H9 (cell line): ENCODE measurements at regions not wholly inside any gene's neighbourhood (a gene's known extent, or its start where the extent isn't known, plus 50 kb on each side); places are given as distances from the start of the nearest gene placed in this dataset.

ENCODE experiments used
- DNase-seq: peaks from one replicate; pipeline ENCODE4 v3.0.0-alpha.2; 2017
- H2AFZ ChIP-seq: one replicate; pipeline ENCODE4 v1.6.1; 2013; ENCODE audit warnings: mild to moderate bottlenecking, low read length, control low read depth, moderate library complexity
- H2AK5ac ChIP-seq: 2 replicates; pipeline ENCODE4 v1.6.1; 2013; ENCODE audit warnings: low read length, control low read depth, mixed read lengths; ENCODE audit not compliant: insufficient read length
- H2BK120ac ChIP-seq: one replicate; pipeline ENCODE4 v1.6.1; 2013; ENCODE audit warnings: low read depth, mild to moderate bottlenecking, low read length, control low read depth, inconsistent platforms; ENCODE audit not compliant: poor library complexity, severe bottlenecking
- H2BK12ac ChIP-seq: 2 replicates; pipeline ENCODE4 v1.6.1; 2013; ENCODE audit warnings: low read length, control low read depth, mixed read lengths, low read depth; ENCODE audit not compliant: insufficient read length
- H2BK15ac ChIP-seq: 2 replicates; pipeline ENCODE4 v1.6.1; 2013; ENCODE audit warnings: low read depth, low read length, control low read depth
- H2BK20ac ChIP-seq: one replicate; pipeline ENCODE4 v1.6.1; 2013; ENCODE audit warnings: low read depth, mild to moderate bottlenecking, low read length, control low read depth, inconsistent platforms; ENCODE audit not compliant: poor library complexity, severe bottlenecking
- H2BK5ac ChIP-seq: 2 replicates; pipeline ENCODE4 v1.6.1; 2013; ENCODE audit warnings: low read length, control low read depth, mixed read lengths; ENCODE audit not compliant: insufficient read length
- H3K14ac ChIP-seq: 2 replicates; pipeline ENCODE4 v1.6.1; 2013; ENCODE audit warnings: low read length, control low read depth; ENCODE audit not compliant: insufficient read depth
- H3K18ac ChIP-seq: 2 replicates; pipeline ENCODE4 v1.6.1; 2013; ENCODE audit warnings: low read depth, mild to moderate bottlenecking, mixed read lengths, low read length, control low read depth; ENCODE audit not compliant: insufficient read length
- H3K23ac ChIP-seq: 2 replicates; pipeline ENCODE4 v1.6.1; 2013; ENCODE audit warnings: low read length, control low read depth, mixed read lengths, low read depth; ENCODE audit not compliant: insufficient read length
- H3K23me2 ChIP-seq: 2 replicates; pipeline ENCODE4 v1.6.1; 2013; ENCODE audit warnings: low read depth, mild to moderate bottlenecking, mixed read lengths, low read length, control low read depth; ENCODE audit not compliant: insufficient read length, poor library complexity, severe bottlenecking
- H3K27ac ChIP-seq: 2 replicates; pipeline ENCODE4 v1.5.1; 2013; ENCODE audit warnings: low read length, control low read depth, mixed read lengths, low read depth; ENCODE audit not compliant: insufficient read length
- H3K27me3 ChIP-seq: 2 replicates; pipeline ENCODE4 v1.6.1; 2013; ENCODE audit warnings: low read length, control low read depth, inconsistent platforms; ENCODE audit not compliant: insufficient read depth
- H3K4ac ChIP-seq: 2 replicates; pipeline ENCODE4 v1.6.1; 2013; ENCODE audit warnings: low read depth, mild to moderate bottlenecking, control low read depth, inconsistent platforms, low read length, moderate library complexity
- H3K4me1 ChIP-seq: 2 replicates; pipeline ENCODE4 v1.6.1; 2013; ENCODE audit warnings: low read length, control low read depth, inconsistent platforms; ENCODE audit not compliant: insufficient read depth
- H3K4me2 ChIP-seq: 2 replicates; pipeline ENCODE4 v1.6.1; 2013; ENCODE audit warnings: low read length, control low read depth, mixed read lengths; ENCODE audit not compliant: insufficient read length, insufficient read depth
- H3K56ac ChIP-seq: 2 replicates; pipeline ENCODE4 v1.6.1; 2013; ENCODE audit warnings: low read depth, mild to moderate bottlenecking, mixed read lengths, low read length, control low read depth; ENCODE audit not compliant: insufficient read length
- H3K79me1 ChIP-seq: 2 replicates; pipeline ENCODE4 v1.6.1; 2013; ENCODE audit warnings: low read depth, mild to moderate bottlenecking, moderate library complexity, low read length, control low read depth, inconsistent platforms; ENCODE audit not compliant: insufficient read depth, poor library complexity, severe bottlenecking
- H3K79me2 ChIP-seq: 2 replicates; pipeline ENCODE4 v1.6.1; 2013; ENCODE audit warnings: low read length, control low read depth, inconsistent platforms; ENCODE audit not compliant: insufficient read depth
- H3K9ac ChIP-seq: 2 replicates; pipeline ENCODE4 v1.6.1; 2013; ENCODE audit warnings: low read length, control low read depth, mixed read lengths; ENCODE audit not compliant: insufficient read length; ENCODE audit errors: extremely low read depth
- H3K9me3 ChIP-seq: one replicate; pipeline ENCODE4 v1.6.1; 2013; ENCODE audit warnings: low read depth, low read length, inconsistent platforms; ENCODE audit not compliant: control insufficient read depth
- H3T11ph ChIP-seq: one replicate; pipeline ENCODE4 v1.6.1; 2013; ENCODE audit warnings: mild to moderate bottlenecking, low read length, control low read depth, inconsistent platforms
- H4K20me1 ChIP-seq: one replicate; pipeline ENCODE4 v1.6.1; 2013; ENCODE audit not compliant: control insufficient read depth, insufficient read length, insufficient read depth
- H4K5ac ChIP-seq: 2 replicates; pipeline ENCODE4 v1.6.1; 2013; ENCODE audit warnings: low read depth, mild to moderate bottlenecking, mixed read lengths, low read length, control low read depth; ENCODE audit not compliant: insufficient read length
- H4K8ac ChIP-seq: replicated peaks from 2 replicates; pipeline ENCODE4 v1.6.1; 2013; ENCODE audit warnings: low read length, control low read depth, mixed read lengths, low read depth; ENCODE audit not compliant: insufficient read length
- H4K91ac ChIP-seq: 2 replicates; pipeline ENCODE4 v1.6.1; 2013; ENCODE audit warnings: low read depth, mild to moderate bottlenecking, moderate library complexity, mixed read lengths, low read length, control low read depth; ENCODE audit not compliant: insufficient read length
- H3K27ac Mint-ChIP-seq, 3 experiments: 2 replicates in 2 of 3; 3 replicates in 1 of 3; pipeline ENCODE4 v1.8.0; 2020 to 2021; ENCODE audit warnings: mixed read lengths in 3 of 3, mild to moderate bottlenecking in 1 of 3, moderate library complexity in 1 of 3
- H3K27me3 Mint-ChIP-seq: 2 replicates; pipeline ENCODE4 v1.8.0; 2021; ENCODE audit warnings: low read depth, mild to moderate bottlenecking, moderate library complexity, mixed read lengths
- H3K36me3 Mint-ChIP-seq, 3 experiments: 2 replicates in 2 of 3; 3 replicates in 1 of 3; pipeline ENCODE4 v1.8.0; 2020 to 2021; ENCODE audit warnings: low read depth in 3 of 3, mixed read lengths in 3 of 3; ENCODE audit not compliant: insufficient read depth in 1 of 3
- H3K4me1 Mint-ChIP-seq, 2 experiments: 2 replicates each; pipeline ENCODE4 v1.8.0; 2020; ENCODE audit warnings: mixed read lengths in 2 of 2
- H3K4me3 Mint-ChIP-seq, 2 experiments: 2 replicates in 1 of 2; 3 replicates in 1 of 2; pipeline ENCODE4 v1.8.0; 2020 to 2021; ENCODE audit warnings: mild to moderate bottlenecking in 2 of 2, mixed read lengths in 2 of 2, moderate library complexity in 1 of 2
- H3K9me3 Mint-ChIP-seq, 2 experiments: 2 replicates in 1 of 2; 3 replicates in 1 of 2; pipeline ENCODE4 v1.8.0; 2020; ENCODE audit warnings: mild to moderate bottlenecking in 2 of 2, mixed read lengths in 2 of 2, moderate library complexity in 1 of 2
- WGBS: extraction: QIAGEN DNeasy Blood & Tissue Kit; methylation state at CpG from one replicate; pipeline ENCODE4 v1.1.7; 2013; ENCODE audit warnings: missing lambda C conversion rate, low lambda C conversion rate, mixed read lengths; ENCODE audit not compliant: insufficient read length; ENCODE audit errors: extremely low coverage; 5-methylcytosine and 5-hydroxymethylcytosine counted together
- TF ChIP-seq, protein P1 (sequence below): fragments of 200-600 bp; sonication (generic); conservative IDR thresholded peaks from 3 replicates; pipeline ENCODE4 v1.8.0; 2021; ENCODE audit warnings: antibody characterized with exemption, mild to moderate bottlenecking

DNA sequence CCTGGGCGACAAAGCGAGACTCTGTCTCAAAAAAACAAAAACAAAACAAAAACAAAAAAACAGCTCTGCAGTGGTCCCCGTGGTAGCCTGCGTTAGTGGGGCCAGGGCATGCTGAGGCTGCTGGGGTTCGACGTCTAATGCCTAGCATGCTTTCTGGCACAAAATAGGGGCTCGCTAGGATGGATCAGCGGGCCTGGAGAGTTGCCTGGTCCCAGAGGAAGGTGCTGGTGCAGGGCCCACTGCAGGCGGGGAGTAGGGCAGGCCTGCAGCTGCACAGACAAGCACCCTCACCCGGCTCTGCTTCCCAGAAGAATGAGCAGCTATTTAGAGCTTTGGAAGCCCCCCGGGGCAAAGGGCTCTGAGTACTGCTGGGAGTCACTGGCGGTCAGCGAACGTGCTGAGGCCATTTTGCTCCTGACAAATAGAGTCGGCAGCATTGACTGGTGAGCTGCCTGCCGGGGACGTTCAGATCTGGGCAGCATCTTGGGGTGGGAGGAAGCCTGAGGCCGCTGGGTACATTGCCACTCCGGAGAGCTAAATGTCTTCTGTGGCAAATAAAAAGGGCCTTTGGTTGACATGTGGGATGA, 126.7 kb downstream of the OLFM1 start:
- H3K4ac ChIP-seq = no peak overlapping the region
- H2BK5ac ChIP-seq = no peak overlapping the region
- no peak overlapping the region for H4K91ac ChIP-seq
- no peak overlapping the region for H2BK15ac ChIP-seq
- no peak overlapping the region for H4K5ac ChIP-seq
- H3K18ac ChIP-seq = no peak overlapping the region
- Mint-ChIP-seq H3K27me3 (peaks cover 10% of the 10 kb centered on the region), H3K27ac (no peak overlapping the region), H3K9me3 (peaks cover 7 to 14% of the 10 kb centered on the region in 2 experiments), H3K36me3 (peaks cover 0 to 5% (median 4%) of the 10 kb centered on the region in 3 experiments; a peak in 4 of 7 replicates), H3K4me3 (no peak overlapping the region), H3K4me1 (peaks cover 27 to 41% of the 10 kb centered on the region in 2 experiments)
- peaks cover 8% of the 10 kb centered on the region; the same call in 1 of the 2 replicates for H3K4me1 ChIP-seq
- no peak overlapping the region for H3K27ac ChIP-seq
- no peak overlapping the region for H3T11ph ChIP-seq
- H3K4me2 ChIP-seq = no peak overlapping the region
- H3K23me2 ChIP-seq = no peaks in the 10 kb centered on the region
- TF ChIP-seq, protein P1, sequence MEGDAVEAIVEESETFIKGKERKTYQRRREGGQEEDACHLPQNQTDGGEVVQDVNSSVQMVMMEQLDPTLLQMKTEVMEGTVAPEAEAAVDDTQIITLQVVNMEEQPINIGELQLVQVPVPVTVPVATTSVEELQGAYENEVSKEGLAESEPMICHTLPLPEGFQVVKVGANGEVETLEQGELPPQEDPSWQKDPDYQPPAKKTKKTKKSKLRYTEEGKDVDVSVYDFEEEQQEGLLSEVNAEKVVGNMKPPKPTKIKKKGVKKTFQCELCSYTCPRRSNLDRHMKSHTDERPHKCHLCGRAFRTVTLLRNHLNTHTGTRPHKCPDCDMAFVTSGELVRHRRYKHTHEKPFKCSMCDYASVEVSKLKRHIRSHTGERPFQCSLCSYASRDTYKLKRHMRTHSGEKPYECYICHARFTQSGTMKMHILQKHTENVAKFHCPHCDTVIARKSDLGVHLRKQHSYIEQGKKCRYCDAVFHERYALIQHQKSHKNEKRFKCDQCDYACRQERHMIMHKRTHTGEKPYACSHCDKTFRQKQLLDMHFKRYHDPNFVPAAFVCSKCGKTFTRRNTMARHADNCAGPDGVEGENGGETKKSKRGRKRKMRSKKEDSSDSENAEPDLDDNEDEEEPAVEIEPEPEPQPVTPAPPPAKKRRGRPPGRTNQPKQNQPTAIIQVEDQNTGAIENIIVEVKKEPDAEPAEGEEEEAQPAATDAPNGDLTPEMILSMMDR = no peak
- no peak overlapping the region for H4K8ac ChIP-seq
- no peaks in the 10 kb centered on the region for H3K79me1 ChIP-seq
- H4K20me1 ChIP-seq = no peaks in the 10 kb centered on the region
- DNase-seq = no peak
- no peak overlapping the region for H3K14ac ChIP-seq
- H3K9me3 ChIP-seq = no peaks in the 10 kb centered on the region
- H2BK12ac ChIP-seq = no peak overlapping the region
- H2BK20ac ChIP-seq = no peak overlapping the region
- H2AFZ ChIP-seq = no peak overlapping the region
- no peak overlapping the region for H2BK120ac ChIP-seq
- no peaks in the 10 kb centered on the region for H3K79me2 ChIP-seq
- H3K23ac ChIP-seq = no peak overlapping the region
- no peak overlapping the region for H3K56ac ChIP-seq
- WGBS = no CpG with 5 or more reads among the region's 19 CpGs
- no peak overlapping the region for H3K9ac ChIP-seq
- H3K27me3 ChIP-seq = no peaks in the 10 kb centered on the region
- H2AK5ac ChIP-seq = no peak overlapping the region
